ENCODE measurements at regions not wholly inside any gene's neighbourhood (a gene's known extent, or its start where the extent isn't known, plus 50 kb on each side); places are given as distances from the start of the nearest gene placed in this dataset.

DNA sequence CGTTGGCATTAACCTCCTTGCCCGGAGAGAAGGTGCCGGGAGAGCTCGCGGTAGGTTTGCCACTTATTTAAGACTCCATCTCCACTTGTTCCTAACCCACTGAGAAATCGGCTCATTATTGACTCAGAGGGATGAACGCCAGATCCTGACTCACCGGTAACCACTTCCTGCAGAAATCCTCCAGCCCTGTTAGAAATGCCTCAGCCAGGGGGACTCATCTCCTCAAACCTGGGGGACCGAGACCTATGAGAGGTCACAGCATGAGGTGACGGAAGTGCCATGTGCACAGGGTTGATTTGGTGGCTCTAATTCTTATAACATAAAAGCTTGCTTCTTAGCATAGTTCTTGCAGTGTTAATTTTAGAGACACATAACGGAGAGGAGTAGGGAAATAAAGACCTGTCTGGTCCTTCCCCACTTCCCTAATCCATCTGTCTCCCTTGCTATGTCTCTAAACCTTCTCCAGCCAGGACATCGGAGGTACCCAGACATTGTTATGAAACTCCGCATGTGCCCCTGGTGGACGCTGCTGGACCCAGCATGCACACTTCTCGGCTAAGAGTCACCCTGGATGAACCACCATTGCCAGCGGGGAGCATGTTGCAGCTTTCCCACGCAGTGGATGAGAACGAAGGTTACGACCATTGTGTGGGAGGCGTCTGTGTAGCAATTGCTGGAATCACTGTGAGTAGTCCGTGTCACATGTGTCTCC is 158.9 kb downstream of the EFNB2 start:
- Histone ChIP-seq H3K36me3 (ENCODE audit: low read depth, low read length) (no peaks in the 10 kb centered on the region), H3K27me3 (ENCODE audit: low read length) (no peaks in the 10 kb centered on the region), H4K20me1 (ENCODE audit: low read length) (no peaks in the 10 kb centered on the region), H3K9me2 (replicated peaks; ENCODE audit: low read length) (no peaks in the 10 kb centered on the region), H3K79me2 (ENCODE audit: low read length) (no peaks in the 10 kb centered on the region), H3K27ac (ENCODE audit: low read length) (peak overlapping the region; percentile 39), H3F3A (ENCODE audit: low read length, unreplicated experiment) (no peaks in the 10 kb centered on the region), H3K9me3 (ENCODE audit: low read length) (no peaks in the 10 kb centered on the region), H3K4me1 (ENCODE audit: insufficient read depth, low read length) (peaks cover 29% of the 10 kb centered on the region), H3K4me3 (ENCODE audit: low read length) (no peak overlapping the region), H3K4me2 (ENCODE audit: low read length) (peak overlapping the region; percentile 65), H2AFZ (ENCODE audit: low read length) (0 out of 2 replicates have a peak overlapping the region, but pooled peaks have one; percentile 70), H3K9ac (ENCODE audit: low read length) (no peak overlapping the region; the same call in 1 of the 2 replicates)
- intact Hi-C loops (cut with micrococcal nuclease) = loop anchor here (5.0 to 10.0 kb wide), 2 partner anchors 156 to 232 kb away; no protein-coding TSS in a partner anchor
- peak; percentile 88 for ATAC-seq
- ChIA-PET POLR2A (ENCODE audit: unreplicated experiment) (no interaction called here), CTCF (no interaction called here)
- no peak for TF ChIP-seq EZH2phosphoT487 (IDR thresholded peaks at IDR 0.05; ENCODE audit: borderline replicate concordance, low read length)
- TF ChIP-seq EZH2 (IDR thresholded peaks at IDR 0.05; ENCODE audit: low read length, unreplicated experiment) = no peak
- TF ChIP-seq, protein P1, sequence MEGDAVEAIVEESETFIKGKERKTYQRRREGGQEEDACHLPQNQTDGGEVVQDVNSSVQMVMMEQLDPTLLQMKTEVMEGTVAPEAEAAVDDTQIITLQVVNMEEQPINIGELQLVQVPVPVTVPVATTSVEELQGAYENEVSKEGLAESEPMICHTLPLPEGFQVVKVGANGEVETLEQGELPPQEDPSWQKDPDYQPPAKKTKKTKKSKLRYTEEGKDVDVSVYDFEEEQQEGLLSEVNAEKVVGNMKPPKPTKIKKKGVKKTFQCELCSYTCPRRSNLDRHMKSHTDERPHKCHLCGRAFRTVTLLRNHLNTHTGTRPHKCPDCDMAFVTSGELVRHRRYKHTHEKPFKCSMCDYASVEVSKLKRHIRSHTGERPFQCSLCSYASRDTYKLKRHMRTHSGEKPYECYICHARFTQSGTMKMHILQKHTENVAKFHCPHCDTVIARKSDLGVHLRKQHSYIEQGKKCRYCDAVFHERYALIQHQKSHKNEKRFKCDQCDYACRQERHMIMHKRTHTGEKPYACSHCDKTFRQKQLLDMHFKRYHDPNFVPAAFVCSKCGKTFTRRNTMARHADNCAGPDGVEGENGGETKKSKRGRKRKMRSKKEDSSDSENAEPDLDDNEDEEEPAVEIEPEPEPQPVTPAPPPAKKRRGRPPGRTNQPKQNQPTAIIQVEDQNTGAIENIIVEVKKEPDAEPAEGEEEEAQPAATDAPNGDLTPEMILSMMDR (conservative IDR thresholded peaks at IDR 0.05; ENCODE audit: low read depth, low read length) = no peak
- DNase-seq = peak; percentile 91
- no TSS peak for BruUV-seq (replicated peaks)

DNA sequence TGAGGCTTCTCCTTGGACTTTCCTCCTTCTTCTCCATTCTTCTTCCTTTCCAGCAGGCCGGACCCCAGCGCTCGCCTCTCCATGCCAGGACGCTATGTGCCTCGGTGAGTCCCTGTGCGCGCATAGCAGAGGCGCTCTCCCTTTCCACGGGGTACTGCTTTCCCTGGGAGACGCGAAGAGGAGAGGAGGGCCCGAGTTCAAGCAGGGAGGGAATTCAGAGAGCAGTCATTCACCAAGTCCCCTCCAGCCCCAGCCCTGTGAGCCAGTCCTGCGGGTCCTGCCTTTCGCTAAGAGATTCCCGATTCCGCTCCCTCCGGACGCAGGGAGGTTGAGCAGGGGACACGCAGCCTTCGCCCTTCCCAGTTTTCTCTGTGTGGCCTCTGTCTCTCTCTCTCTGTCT is 160.4 kb downstream of the EFNB2 start:
- ATAC-seq (no peak), DNase-seq (no peak)
- POLR2A ChIA-PET (ENCODE audit: unreplicated experiment) = no interaction called here
- H3K4me1 ChIP-seq (ENCODE audit: insufficient read depth, low read length) = peaks cover 29% of the 10 kb centered on the region
- CTCF ChIA-PET = no interaction called here
- H3K9me2 ChIP-seq (replicated peaks; ENCODE audit: low read length) = no peaks in the 10 kb centered on the region
- BruUV-seq (replicated peaks) = no TSS peak
- H3K79me2 ChIP-seq (ENCODE audit: low read length) = no peaks in the 10 kb centered on the region
- no peak overlapping the region for H2AFZ ChIP-seq (ENCODE audit: low read length)
- TF ChIP-seq EZH2 (IDR thresholded peaks at IDR 0.05; ENCODE audit: low read length, unreplicated experiment) (no peak), EZH2phosphoT487 (IDR thresholded peaks at IDR 0.05; ENCODE audit: borderline replicate concordance, low read length) (no peak)
- TF ChIP-seq, protein P1 (conservative IDR thresholded peaks at IDR 0.05; ENCODE audit: low read depth, low read length) = no peak
- no peaks in the 10 kb centered on the region for H3K9me3 ChIP-seq (ENCODE audit: low read length)
- H3K27ac ChIP-seq (ENCODE audit: low read length) = no peak overlapping the region
- no peak overlapping the region for H3K4me2 ChIP-seq (ENCODE audit: low read length)
- no peak overlapping the region for H3K4me3 ChIP-seq (ENCODE audit: low read length)
- H3K36me3 ChIP-seq (ENCODE audit: low read depth, low read length) = no peaks in the 10 kb centered on the region
- intact Hi-C loops (cut with micrococcal nuclease) = loop anchor here (5.0 to 10.0 kb wide), 2 partner anchors 157 to 230 kb away; no protein-coding TSS in a partner anchor
- H3F3A ChIP-seq (ENCODE audit: low read length, unreplicated experiment) = no peaks in the 10 kb centered on the region
- no peaks in the 10 kb centered on the region for H4K20me1 ChIP-seq (ENCODE audit: low read length)
- no peak overlapping the region for H3K9ac ChIP-seq (ENCODE audit: low read length)
- no peaks in the 10 kb centered on the region for H3K27me3 ChIP-seq (ENCODE audit: low read length)

DNA sequence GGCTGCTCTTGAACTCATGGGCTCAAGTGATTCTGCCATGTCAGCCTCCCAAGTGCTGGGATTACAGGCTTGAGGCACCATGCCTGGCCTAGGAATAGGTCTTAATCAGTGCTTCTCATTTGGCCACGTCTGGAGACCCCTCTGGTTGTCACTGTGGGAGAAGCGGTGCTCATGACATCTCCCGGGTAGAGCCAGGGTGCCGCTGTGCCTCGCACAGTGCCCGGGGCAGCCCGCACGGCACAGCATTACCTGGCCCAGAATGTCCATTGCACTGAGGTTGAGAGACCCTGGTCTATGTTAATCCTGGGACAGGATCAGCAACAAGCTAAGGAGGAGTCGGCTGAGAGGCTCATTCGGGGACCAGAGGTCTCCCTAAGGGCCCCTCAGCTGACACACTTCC is 160.8 kb downstream of the EFNB2 start:
- POLR2A ChIA-PET (ENCODE audit: unreplicated experiment) = no interaction called here
- H3K4me2 ChIP-seq (ENCODE audit: low read length) = no peak overlapping the region
- CTCF ChIA-PET = interaction anchor here (0.6 kb wide), 1 partner anchor 311 kb away, joined by 6 read pairs; no protein-coding TSS in a partner anchor
- H3K4me3 ChIP-seq (ENCODE audit: low read length) = no peak overlapping the region
- H3K9me2 ChIP-seq (replicated peaks; ENCODE audit: low read length) = no peaks in the 10 kb centered on the region
- no TSS peak for BruUV-seq (replicated peaks)
- H3K4me1 ChIP-seq (ENCODE audit: insufficient read depth, low read length) = peaks cover 27% of the 10 kb centered on the region
- intact Hi-C loops (cut with micrococcal nuclease) = loop anchor here (5.0 to 10.0 kb wide), 2 partner anchors 158 to 230 kb away; no protein-coding TSS in a partner anchor
- no peaks in the 10 kb centered on the region for H3F3A ChIP-seq (ENCODE audit: low read length, unreplicated experiment)
- no peak overlapping the region for H3K9ac ChIP-seq (ENCODE audit: low read length)
- DNase-seq (no peak), ATAC-seq (no peak)
- no peaks in the 10 kb centered on the region for H3K36me3 ChIP-seq (ENCODE audit: low read depth, low read length)
- H3K9me3 ChIP-seq (ENCODE audit: low read length) = no peaks in the 10 kb centered on the region
- no peak overlapping the region for H2AFZ ChIP-seq (ENCODE audit: low read length)
- H3K27me3 ChIP-seq (ENCODE audit: low read length) = no peaks in the 10 kb centered on the region
- TF ChIP-seq EZH2phosphoT487 (IDR thresholded peaks at IDR 0.05; ENCODE audit: borderline replicate concordance, low read length) = no peak
- TF ChIP-seq, protein P1 (conservative IDR thresholded peaks at IDR 0.05; ENCODE audit: low read depth, low read length) = no peak
- TF ChIP-seq EZH2 (IDR thresholded peaks at IDR 0.05; ENCODE audit: low read length, unreplicated experiment) = no peak
- no peaks in the 10 kb centered on the region for H3K79me2 ChIP-seq (ENCODE audit: low read length)
- H4K20me1 ChIP-seq (ENCODE audit: low read length) = no peaks in the 10 kb centered on the region
- no peak overlapping the region for H3K27ac ChIP-seq (ENCODE audit: low read length)
